ENCODE measurements at regions not wholly inside any gene's neighbourhood (a gene's known extent, or its start where the extent isn't known, plus 50 kb on each side); places are given as distances from the start of the nearest gene placed in this dataset.

DNA sequence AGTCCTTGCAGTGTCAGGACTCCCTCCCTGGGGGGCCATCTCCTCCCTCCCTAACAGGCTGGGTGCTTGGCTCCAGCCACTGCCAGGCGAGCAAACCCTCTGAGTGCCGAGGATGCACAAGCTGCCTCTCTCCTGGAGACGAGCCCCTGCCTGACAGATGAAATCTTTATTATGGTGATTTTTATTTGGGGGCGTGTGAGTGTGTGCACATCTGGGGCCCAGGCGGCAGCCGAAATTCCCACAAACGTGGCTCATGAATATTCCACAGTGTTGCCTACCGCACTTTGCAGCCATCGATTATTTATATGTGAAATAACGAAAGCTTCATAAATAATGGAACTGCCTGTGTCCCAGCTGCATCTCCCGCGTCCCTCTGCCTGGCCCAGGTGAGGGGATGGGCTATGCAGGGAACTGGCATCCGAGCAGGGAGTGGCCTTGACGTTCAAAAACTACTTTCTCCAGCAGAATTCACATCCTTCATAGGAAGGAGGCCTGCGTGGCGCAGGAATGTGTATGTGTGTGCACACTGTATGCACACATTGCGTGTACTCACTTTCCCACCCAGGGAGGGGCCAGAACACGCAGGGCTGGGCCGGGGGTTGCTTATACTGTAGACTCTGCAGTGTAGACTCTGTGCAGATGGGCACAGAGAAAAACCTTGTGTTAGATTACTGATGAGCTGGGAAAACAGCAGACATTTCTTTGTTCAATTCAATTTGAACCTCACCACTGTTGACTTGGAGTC is 73.1 kb downstream of the UBIAD1 start:
- TF ChIP-seq, protein P1, sequence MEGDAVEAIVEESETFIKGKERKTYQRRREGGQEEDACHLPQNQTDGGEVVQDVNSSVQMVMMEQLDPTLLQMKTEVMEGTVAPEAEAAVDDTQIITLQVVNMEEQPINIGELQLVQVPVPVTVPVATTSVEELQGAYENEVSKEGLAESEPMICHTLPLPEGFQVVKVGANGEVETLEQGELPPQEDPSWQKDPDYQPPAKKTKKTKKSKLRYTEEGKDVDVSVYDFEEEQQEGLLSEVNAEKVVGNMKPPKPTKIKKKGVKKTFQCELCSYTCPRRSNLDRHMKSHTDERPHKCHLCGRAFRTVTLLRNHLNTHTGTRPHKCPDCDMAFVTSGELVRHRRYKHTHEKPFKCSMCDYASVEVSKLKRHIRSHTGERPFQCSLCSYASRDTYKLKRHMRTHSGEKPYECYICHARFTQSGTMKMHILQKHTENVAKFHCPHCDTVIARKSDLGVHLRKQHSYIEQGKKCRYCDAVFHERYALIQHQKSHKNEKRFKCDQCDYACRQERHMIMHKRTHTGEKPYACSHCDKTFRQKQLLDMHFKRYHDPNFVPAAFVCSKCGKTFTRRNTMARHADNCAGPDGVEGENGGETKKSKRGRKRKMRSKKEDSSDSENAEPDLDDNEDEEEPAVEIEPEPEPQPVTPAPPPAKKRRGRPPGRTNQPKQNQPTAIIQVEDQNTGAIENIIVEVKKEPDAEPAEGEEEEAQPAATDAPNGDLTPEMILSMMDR (IDR thresholded peaks at IDR 0.05 in 4 of 5, conservative IDR thresholded peaks at IDR 0.05 in 1 of 5) = no peak
- no peak for TF ChIP-seq POLR2A (IDR thresholded peaks at IDR 0.05)
